GM10266 (cell line): ENCODE measurements at regions not wholly inside any gene's neighbourhood (a gene's known extent, or its start where the extent isn't known, plus 50 kb on each side); places are given as distances from the start of the nearest gene placed in this dataset.

Source experiments
- DNase-seq: peaks from one replicate; pipeline ENCODE4 v3.0.0; 2012; ENCODE audit errors: extremely low spot score
- TF ChIP-seq, protein P1 (sequence below): IDR thresholded peaks from 2 replicates; pipeline ENCODE4 v1.5.1; 2012; ENCODE audit warnings: mild to moderate bottlenecking, low read depth; ENCODE audit not compliant: control insufficient read depth, insufficient read depth; ENCODE audit errors: missing control alignments

DNA sequence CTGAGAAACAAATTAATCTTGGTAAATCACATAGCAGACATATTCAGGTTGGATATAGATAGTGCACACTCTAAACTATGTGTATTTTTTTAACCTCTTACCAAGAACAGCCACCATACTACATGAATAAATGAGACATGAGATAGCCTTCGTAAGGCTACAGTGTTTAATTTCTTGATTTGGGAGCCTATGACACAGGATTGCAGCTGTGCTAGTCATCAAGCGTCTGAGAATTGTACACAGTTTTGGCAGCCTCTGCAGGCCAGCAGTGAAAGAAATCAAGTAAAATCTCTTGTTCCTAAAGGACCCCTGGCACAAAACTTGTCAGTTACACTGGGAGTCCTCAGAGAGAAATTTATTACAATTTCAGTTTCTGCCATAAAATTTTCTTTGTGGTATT is 236.1 kb downstream of the C12orf50 start:
- TF ChIP-seq, protein P1, sequence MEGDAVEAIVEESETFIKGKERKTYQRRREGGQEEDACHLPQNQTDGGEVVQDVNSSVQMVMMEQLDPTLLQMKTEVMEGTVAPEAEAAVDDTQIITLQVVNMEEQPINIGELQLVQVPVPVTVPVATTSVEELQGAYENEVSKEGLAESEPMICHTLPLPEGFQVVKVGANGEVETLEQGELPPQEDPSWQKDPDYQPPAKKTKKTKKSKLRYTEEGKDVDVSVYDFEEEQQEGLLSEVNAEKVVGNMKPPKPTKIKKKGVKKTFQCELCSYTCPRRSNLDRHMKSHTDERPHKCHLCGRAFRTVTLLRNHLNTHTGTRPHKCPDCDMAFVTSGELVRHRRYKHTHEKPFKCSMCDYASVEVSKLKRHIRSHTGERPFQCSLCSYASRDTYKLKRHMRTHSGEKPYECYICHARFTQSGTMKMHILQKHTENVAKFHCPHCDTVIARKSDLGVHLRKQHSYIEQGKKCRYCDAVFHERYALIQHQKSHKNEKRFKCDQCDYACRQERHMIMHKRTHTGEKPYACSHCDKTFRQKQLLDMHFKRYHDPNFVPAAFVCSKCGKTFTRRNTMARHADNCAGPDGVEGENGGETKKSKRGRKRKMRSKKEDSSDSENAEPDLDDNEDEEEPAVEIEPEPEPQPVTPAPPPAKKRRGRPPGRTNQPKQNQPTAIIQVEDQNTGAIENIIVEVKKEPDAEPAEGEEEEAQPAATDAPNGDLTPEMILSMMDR = no peak
- DNase-seq = no peak

DNA sequence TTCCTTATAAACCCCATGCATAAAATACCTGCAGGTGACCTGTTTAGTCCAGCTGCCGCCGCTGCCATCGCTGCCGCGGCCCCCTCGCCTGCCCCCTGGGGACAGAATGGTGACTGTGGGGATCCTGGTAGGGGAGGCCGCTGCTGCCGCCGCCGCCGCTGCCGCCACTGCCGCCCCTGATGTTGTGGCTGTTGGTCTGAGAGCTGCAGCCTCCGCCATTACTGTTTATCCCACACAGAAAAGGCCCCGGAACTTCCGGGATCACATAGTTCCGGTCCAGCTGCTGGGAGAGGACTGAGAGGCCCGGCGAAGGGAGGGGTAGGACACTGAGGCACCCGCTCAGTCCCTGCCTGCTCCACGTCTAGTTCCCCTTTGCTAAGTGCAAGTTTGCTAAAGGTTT is 244.9 kb downstream of the C12orf50 start:
- TF ChIP-seq, protein P1 = no peak
- no peak for DNase-seq

DNA sequence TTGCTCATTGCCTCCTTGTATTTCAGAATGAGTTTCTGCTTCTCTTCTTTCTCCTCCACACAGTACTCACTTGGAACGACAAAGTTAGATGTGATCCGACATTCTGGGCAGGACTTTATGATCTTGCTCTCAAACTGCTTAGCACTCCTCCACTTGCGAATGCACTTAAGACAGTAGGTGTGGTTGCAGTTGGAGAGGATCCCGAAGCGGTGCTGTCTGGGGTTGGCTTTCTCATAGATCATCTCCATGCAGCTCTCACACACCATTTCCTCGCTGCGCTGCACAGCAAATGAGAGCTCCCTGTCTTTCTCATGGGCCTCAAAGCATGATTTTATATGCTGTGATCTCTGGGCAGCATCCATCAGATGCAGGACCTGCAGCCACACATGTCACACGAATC is 245.7 kb downstream of the C12orf50 start:
- TF ChIP-seq, protein P1 = no peak
- DNase-seq = no peak

DNA sequence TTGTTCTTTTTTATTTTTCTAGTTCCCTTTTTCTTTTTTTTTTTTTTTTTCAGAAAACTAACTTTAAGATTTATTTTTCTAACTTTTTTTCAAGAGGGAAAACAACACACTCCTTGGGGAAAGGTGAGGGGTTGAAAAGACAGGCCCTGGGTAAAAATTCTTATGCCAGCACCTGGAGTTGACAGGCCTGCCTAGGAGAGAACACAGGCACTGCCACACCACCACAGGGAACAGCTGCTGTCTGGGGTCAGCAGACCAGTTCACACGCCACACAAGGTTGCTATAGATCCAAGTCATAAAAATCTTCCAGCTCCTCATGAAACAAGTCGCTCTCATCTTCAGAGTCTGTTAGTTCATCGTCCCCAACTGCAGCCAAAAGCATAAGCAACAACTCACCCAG is 246.4 kb downstream of the C12orf50 start:
- DNase-seq = no peak
- TF ChIP-seq, protein P1 = no peak

DNA sequence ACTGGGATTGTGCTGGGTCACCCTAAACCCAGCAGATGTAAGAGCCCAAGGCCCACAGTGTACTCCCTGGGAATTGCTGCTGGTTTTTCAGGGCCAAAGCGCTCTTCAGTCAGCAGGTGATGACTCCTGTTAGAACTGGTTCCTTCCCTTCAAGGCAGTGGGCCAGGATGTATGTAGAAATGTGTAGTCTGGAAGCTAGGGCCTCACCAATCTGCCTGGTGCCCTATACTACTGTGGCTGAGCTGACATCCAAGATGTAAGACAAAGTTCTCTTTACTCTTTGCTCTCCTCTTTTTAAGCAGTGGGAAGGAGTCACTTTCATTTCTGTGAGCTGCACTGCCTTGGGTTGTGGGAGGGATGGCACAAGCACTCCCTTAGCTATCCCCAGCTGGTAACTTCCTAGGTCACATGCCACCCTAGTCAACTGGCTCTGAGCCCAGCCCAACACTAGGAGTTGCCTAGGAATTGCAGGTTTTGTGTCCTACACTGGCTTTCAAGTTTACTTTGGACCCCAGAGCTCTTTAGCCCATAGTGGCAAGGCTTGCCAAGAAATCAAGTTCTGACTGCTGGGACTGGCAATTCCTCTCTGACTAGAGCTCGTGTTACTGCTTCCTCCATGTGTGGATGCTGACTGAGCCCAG is 249.2 kb downstream of the C12orf50 start:
- TF ChIP-seq, protein P1 = no peak
- DNase-seq = no peak

DNA sequence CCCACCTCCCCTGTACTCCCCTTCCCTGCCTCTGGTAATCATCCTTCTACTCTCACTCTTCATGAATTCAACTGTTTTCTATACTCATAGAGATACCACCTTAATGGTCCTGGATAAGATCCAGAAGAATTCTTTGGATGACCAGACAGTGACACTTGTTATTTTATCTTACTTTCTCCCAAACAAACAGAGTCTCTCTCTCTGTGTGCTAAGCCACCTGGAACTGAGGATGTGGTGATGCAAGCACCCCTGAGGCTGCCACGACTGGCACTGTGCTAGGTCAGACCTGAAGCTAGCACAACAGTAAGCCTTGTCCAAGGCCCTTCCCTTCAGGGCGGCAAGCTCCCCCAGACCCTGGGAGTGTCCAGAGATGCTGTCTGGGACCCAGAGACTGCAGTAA is 250.2 kb downstream of the C12orf50 start:
- no peak for DNase-seq
- TF ChIP-seq, protein P1 = no peak

DNA sequence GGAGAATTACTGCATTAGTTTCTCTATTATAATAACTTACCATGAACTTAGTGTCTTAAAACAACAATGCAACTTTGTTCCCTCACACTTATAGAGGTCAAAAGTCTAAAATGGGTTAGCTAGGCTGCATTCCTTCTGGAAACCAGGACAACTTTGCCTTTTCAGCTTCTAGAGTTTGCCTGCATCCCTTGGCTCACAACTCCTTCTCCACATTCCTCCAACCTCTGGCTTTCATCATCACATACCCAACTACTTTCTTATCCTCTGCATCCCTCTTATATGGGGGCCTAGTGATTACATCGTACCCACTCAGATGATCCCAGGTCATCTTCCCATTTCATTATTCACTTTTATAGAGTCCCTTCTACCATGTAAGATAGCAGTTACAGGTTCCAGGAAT is 251.1 kb downstream of the C12orf50 start:
- DNase-seq = no peak
- TF ChIP-seq, protein P1 = no peak
